D341Med (cell line): ENCODE measurements at regions not wholly inside any gene's neighbourhood (a gene's known extent, or its start where the extent isn't known, plus 50 kb on each side); places are given as distances from the start of the nearest gene placed in this dataset.

ENCODE experiments used
- DNase-seq: peaks from one replicate; pipeline ENCODE4 v3.0.0; 2012; ENCODE audit warnings: low spot score

GRCh38 chr6:167581637-167582036, 245.1 kb upstream of the AFDN start:
- peak; percentile 3 for DNase-seq

GRCh38 chr6:167583412-167583811, 243.3 kb upstream of the AFDN start:
- DNase-seq: no peak

GRCh38 chr6:167588181-167588919, 238.4 kb upstream of the AFDN start:
- DNase-seq: peak; percentile 6

DNA sequence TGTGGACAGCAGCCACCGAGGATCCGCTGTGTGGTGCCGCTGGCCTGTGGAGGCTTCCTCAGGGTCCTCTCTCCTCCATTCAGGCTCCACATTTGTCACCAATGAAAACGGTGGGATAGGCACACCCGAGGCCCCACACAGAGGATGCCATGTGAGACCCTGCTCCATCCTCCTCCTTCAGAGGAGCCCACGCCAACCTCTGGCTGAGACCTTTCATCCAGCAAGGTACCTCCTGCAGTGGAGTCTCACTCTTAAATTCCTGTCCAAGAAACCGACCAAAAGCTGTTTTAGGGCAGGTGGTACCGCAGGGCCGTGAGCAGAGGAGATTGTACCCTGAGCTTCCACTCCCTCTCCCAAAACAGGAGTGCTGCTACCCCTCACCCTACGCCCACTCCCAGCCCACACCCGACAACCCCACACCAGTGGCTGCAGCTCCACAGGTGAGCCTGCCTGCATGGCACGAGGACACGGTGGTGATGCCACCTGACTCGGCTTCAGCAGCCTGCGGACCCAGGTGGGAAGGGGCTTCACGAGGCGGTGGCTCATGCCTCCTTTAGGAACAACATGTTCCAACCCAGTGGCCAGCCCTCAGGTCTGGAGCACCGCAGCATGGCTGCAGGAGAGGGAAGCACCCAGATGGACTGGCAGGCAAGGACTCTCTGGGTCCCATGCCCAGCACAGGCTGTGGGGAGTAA, 237.6 kb upstream of the AFDN start:
- DNase-seq: peak; percentile 12

DNA sequence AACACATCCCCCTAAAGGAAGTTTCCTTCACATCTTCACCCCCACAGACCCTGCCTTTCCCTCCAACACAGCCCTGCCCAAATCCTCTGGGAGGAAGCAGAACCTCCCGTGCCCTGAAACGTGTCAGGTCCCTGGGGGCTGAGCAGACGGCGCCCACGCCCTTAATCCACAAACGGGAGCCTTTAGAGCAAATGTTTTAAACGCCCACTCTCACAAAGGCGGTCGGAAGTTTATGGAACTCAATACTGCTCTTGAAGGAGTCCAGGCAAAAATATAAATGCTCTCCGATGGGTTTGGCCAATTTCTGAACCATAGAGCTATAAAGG, 237.1 kb upstream of the AFDN start:
- no peak for DNase-seq

DNA sequence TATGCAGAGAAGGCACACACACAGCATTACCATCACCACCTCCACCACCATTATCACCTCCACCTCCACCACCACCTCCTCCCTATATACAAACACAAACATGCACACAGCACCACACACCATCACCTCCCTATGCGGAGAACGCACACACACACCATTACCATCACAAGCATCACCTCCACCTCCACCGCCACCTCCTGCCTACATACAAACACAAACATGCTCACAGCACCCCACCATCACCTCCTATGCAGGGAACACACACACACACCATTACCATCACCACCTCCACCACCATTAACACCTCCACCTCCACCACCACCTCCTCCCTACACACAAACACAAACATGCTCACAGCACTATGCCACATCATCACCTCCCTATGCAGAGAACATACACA, 236.5 kb upstream of the AFDN start:
- DNase-seq: no peak
